ENCODE measurements at regions not wholly inside any gene's neighbourhood (a gene's known extent, or its start where the extent isn't known, plus 50 kb on each side); places are given as distances from the start of the nearest gene placed in this dataset.

- BruUV-seq (replicated peaks) = no TSS peak
- intact Hi-C loops (cut with micrococcal nuclease; ENCODE audit: unreplicated experiment) = no loop called here
- H3K9me3 ChIP-seq (ENCODE audit: low read length) = peaks cover 10% of the 10 kb centered on the region; the same call in 1 of the 2 replicates
- H3K4me3 ChIP-seq (ENCODE audit: low read depth, low read length, poor library complexity, severe bottlenecking) = no peak overlapping the region
- no peak for TF ChIP-seq EZH2phosphoT487 (IDR thresholded peaks at IDR 0.05; ENCODE audit: borderline replicate concordance, low read depth, low read length)
- no peak for TF ChIP-seq CTCF (conservative IDR thresholded peaks at IDR 0.05; ENCODE audit: low read length)
- H3K4me1 ChIP-seq (ENCODE audit: insufficient read depth, low read length, poor library complexity, severe bottlenecking) = no peaks in the 10 kb centered on the region
- H3K9me2 ChIP-seq (ENCODE audit: insufficient read depth, low read length) = no peaks in the 10 kb centered on the region
- CTCF ChIA-PET (ENCODE audit: unreplicated experiment) = no interaction called here
- no peaks in the 10 kb centered on the region for H3K79me2 ChIP-seq (ENCODE audit: insufficient read depth, low read depth, low read length)
- no peak overlapping the region for H3K27ac ChIP-seq (ENCODE audit: low read depth, low read length, poor library complexity, severe bottlenecking)
- H3K36me3 ChIP-seq (ENCODE audit: insufficient read depth, low read length) = no peaks in the 10 kb centered on the region
- no peak for DNase-seq (ENCODE audit: low spot score)
- no peaks in the 10 kb centered on the region for H4K20me1 ChIP-seq (ENCODE audit: insufficient read depth, low read length)
- no peak overlapping the region for H2AFZ ChIP-seq (ENCODE audit: low read length)
- H3K4me2 ChIP-seq (ENCODE audit: low read length) = no peak overlapping the region
- POLR2A ChIA-PET = interaction anchor here (1.0 to 2.2 kb wide), 2 partner anchors 12 to 27 kb away, joined by 3 to 9 read pairs; no protein-coding TSS in a partner anchor
These were observed 209.0 kb upstream of the SAMSN1 start for GRCh38 chr21:14755086-14755485.

- DNase-seq (ENCODE audit: low spot score) = no peak
- no peaks in the 10 kb centered on the region for H3K36me3 ChIP-seq (ENCODE audit: insufficient read depth, low read length)
- no peaks in the 10 kb centered on the region for H3K9me2 ChIP-seq (ENCODE audit: insufficient read depth, low read length)
- no peaks in the 10 kb centered on the region for H3K79me2 ChIP-seq (ENCODE audit: insufficient read depth, low read depth, low read length)
- H3K4me3 ChIP-seq (ENCODE audit: low read depth, low read length, poor library complexity, severe bottlenecking) = no peak overlapping the region
- no peak overlapping the region for H2AFZ ChIP-seq (ENCODE audit: low read length)
- H3K9me3 ChIP-seq (ENCODE audit: low read length) = peaks cover 9% of the 10 kb centered on the region; the same call in 1 of the 2 replicates
- no peaks in the 10 kb centered on the region for H4K20me1 ChIP-seq (ENCODE audit: insufficient read depth, low read length)
- intact Hi-C loops (cut with micrococcal nuclease; ENCODE audit: unreplicated experiment) = no loop called here
- TF ChIP-seq EZH2phosphoT487 (IDR thresholded peaks at IDR 0.05; ENCODE audit: borderline replicate concordance, low read depth, low read length) (no peak), CTCF (conservative IDR thresholded peaks at IDR 0.05; ENCODE audit: low read length) (no peak)
- BruUV-seq (replicated peaks) = no TSS peak
- POLR2A ChIA-PET = interaction anchor here (0.6 to 2.2 kb wide), 3 partner anchors 12 to 27 kb away, joined by 3 to 9 read pairs (median 3); no protein-coding TSS in a partner anchor
- CTCF ChIA-PET (ENCODE audit: unreplicated experiment) = no interaction called here
- no peak overlapping the region for H3K4me2 ChIP-seq (ENCODE audit: low read length)
- no peak overlapping the region for H3K27ac ChIP-seq (ENCODE audit: low read depth, low read length, poor library complexity, severe bottlenecking)
- no peaks in the 10 kb centered on the region for H3K4me1 ChIP-seq (ENCODE audit: insufficient read depth, low read length, poor library complexity, severe bottlenecking)
These were observed 208.6 kb upstream of the SAMSN1 start for GRCh38 chr21:14754682-14755081.

- no peaks in the 10 kb centered on the region for H4K20me1 ChIP-seq (ENCODE audit: insufficient read depth, low read length)
- no peak overlapping the region for H3K27ac ChIP-seq (ENCODE audit: low read depth, low read length, poor library complexity, severe bottlenecking)
- H3K4me2 ChIP-seq (ENCODE audit: low read length) = no peak overlapping the region
- intact Hi-C loops (cut with micrococcal nuclease; ENCODE audit: unreplicated experiment) = no loop called here
- DNase-seq (ENCODE audit: low spot score) = no peak
- POLR2A ChIA-PET = interaction anchor here (0.6 to 2.2 kb wide), 5 partner anchors 11 to 324 kb away, joined by 3 to 9 read pairs (median 3); no protein-coding TSS in a partner anchor
- peaks cover 4% of the 10 kb centered on the region; the same call in 1 of the 2 replicates for H3K9me3 ChIP-seq (ENCODE audit: low read length)
- H3K4me1 ChIP-seq (ENCODE audit: insufficient read depth, low read length, poor library complexity, severe bottlenecking) = no peaks in the 10 kb centered on the region
- CTCF ChIA-PET (ENCODE audit: unreplicated experiment) = no interaction called here
- H3K4me3 ChIP-seq (ENCODE audit: low read depth, low read length, poor library complexity, severe bottlenecking) = no peak overlapping the region
- TF ChIP-seq CTCF (conservative IDR thresholded peaks at IDR 0.05; ENCODE audit: low read length) (no peak), EZH2phosphoT487 (IDR thresholded peaks at IDR 0.05; ENCODE audit: borderline replicate concordance, low read depth, low read length) (no peak)
- no TSS peak for BruUV-seq (replicated peaks)
- H3K9me2 ChIP-seq (ENCODE audit: insufficient read depth, low read length) = no peaks in the 10 kb centered on the region
- no peaks in the 10 kb centered on the region for H3K79me2 ChIP-seq (ENCODE audit: insufficient read depth, low read depth, low read length)
- no peak overlapping the region for H2AFZ ChIP-seq (ENCODE audit: low read length)
- no peaks in the 10 kb centered on the region for H3K36me3 ChIP-seq (ENCODE audit: insufficient read depth, low read length)
These were observed 208.1 kb upstream of the SAMSN1 start for GRCh38 chr21:14754259-14754604.
